Fibroblast of pulmonary artery (primary cell): ENCODE measurements at regions not wholly inside any gene's neighbourhood (a gene's known extent, or its start where the extent isn't known, plus 50 kb on each side); places are given as distances from the start of the nearest gene placed in this dataset.

Source experiments
- DNase-seq: peaks from one replicate; pipeline ENCODE4 v3.0.0-alpha.2; 2010; ENCODE audit warnings: low read depth
- H3K4me3 ChIP-seq: replicated peaks from 2 replicates; pipeline ENCODE4 v1.5.1; 2011; ENCODE audit warnings: low read depth, mild to moderate bottlenecking, control low read depth, low read length, moderate library complexity
- CTCF ChIP-seq: IDR thresholded peaks from 2 replicates; pipeline ENCODE4 v1.5.1; 2011; ENCODE audit warnings: mild to moderate bottlenecking, control low read depth, low read length, inconsistent platforms; ENCODE audit errors: missing control alignments

- no peak overlapping the region for H3K4me3 ChIP-seq
- DNase-seq, result no peak
- no peak for TF ChIP-seq CTCF
Observed at GRCh38 chr13:31611214-31611613, 128.1 kb upstream of the RXFP2 start.

GRCh38 chr13:31614073-31614472 is 125.3 kb upstream of the RXFP2 start:
- DNase-seq, result no peak
- no peak overlapping the region for H3K4me3 ChIP-seq
- no peak for TF ChIP-seq CTCF

GRCh38 chr13:31614704-31615103 is 124.6 kb upstream of the RXFP2 start:
- no peak for DNase-seq
- H3K4me3 ChIP-seq, result no peak overlapping the region
- no peak for TF ChIP-seq CTCF

GRCh38 chr13:31625115-31625514 is 114.2 kb upstream of the RXFP2 start:
- peak; percentile 66 for DNase-seq
- no peak overlapping the region for H3K4me3 ChIP-seq
- no peak for TF ChIP-seq CTCF

- TF ChIP-seq CTCF, result no peak
- no peak overlapping the region for H3K4me3 ChIP-seq
- DNase-seq, result peak; percentile 34
Observed at GRCh38 chr13:31627097-31627845, 112.1 kb upstream of the RXFP2 start.

- DNase-seq, result peak; percentile 31
- no peak for TF ChIP-seq CTCF
- H3K4me3 ChIP-seq, result no peak overlapping the region
Observed at GRCh38 chr13:31629085-31629780, 110.1 kb upstream of the RXFP2 start.
